ENCODE measurements at regions not wholly inside any gene's neighbourhood (a gene's known extent, or its start where the extent isn't known, plus 50 kb on each side); places are given as distances from the start of the nearest gene placed in this dataset.
"Not testable (repeated sequence)": the region's sequence is repeated elsewhere in the genome, so short reads cannot be mapped to it uniquely, and the experiment has no call there.

GRCh38 chr12:69028941-69029729 is 96.2 kb upstream of the CPM start:
- no peak for DNase-seq (ENCODE audit: low read depth in 2 of 2, low spot score in 1 of 2)

GRCh38 chr12:69030321-69030720 is 97.3 kb upstream of the CPM start:
- DNase-seq (ENCODE audit: low read depth in 2 of 2, low spot score in 1 of 2) = no peak

- no peak for DNase-seq (ENCODE audit: low read depth in 2 of 2, low spot score in 1 of 2)
These were observed 103.6 kb upstream of the CPM start for GRCh38 chr12:69036533-69036932.

GRCh38 chr12:69036999-69037398 is 104.0 kb upstream of the CPM start:
- no peak for DNase-seq (ENCODE audit: low read depth in 2 of 2, low spot score in 1 of 2)

- DNase-seq (ENCODE audit: low read depth in 2 of 2, low spot score in 1 of 2) = no peak
These were observed 106.9 kb upstream of the CPM start for GRCh38 chr12:69039911-69040310.

- no peak for DNase-seq (ENCODE audit: low read depth in 2 of 2, low spot score in 1 of 2)
These were observed 109.6 kb upstream of the CPM start for GRCh38 chr12:69042557-69042956.

- DNase-seq (ENCODE audit: low read depth in 2 of 2, low spot score in 1 of 2) = no peak
These were observed 110.0 kb upstream of the CPM start for GRCh38 chr12:69042970-69043369.

GRCh38 chr12:69044887-69045286 is 111.9 kb upstream of the CPM start:
- no peak for DNase-seq (ENCODE audit: low read depth in 2 of 2, low spot score in 1 of 2)

GRCh38 chr12:69045430-69045829 is 112.5 kb upstream of the CPM start:
- DNase-seq (ENCODE audit: low read depth in 2 of 2, low spot score in 1 of 2) = no peak

GRCh38 chr12:69046363-69046762 is 113.4 kb upstream of the CPM start:
- no peak for DNase-seq (ENCODE audit: low read depth in 2 of 2, low spot score in 1 of 2)

GRCh38 chr12:69046920-69047319 is 113.9 kb upstream of the CPM start:
- no peak for DNase-seq (ENCODE audit: low read depth in 2 of 2, low spot score in 1 of 2)

- no peak for DNase-seq (ENCODE audit: low read depth in 2 of 2, low spot score in 1 of 2)
These were observed 115.0 kb upstream of the CPM start for GRCh38 chr12:69047990-69048389.

- not testable (repeated sequence) for DNase-seq (ENCODE audit: low read depth in 2 of 2, low spot score in 1 of 2)
These were observed 116.9 kb upstream of the CPM start for GRCh38 chr12:69049855-69050254.

- DNase-seq (ENCODE audit: low read depth in 2 of 2, low spot score in 1 of 2) = peak in 1 of 2 donors; percentile 13
These were observed 119.8 kb upstream of the CPM start for GRCh38 chr12:69052613-69053408.

- DNase-seq (ENCODE audit: low read depth in 2 of 2, low spot score in 1 of 2) = no peak
These were observed 121.5 kb upstream of the CPM start for GRCh38 chr12:69054343-69055056.

GRCh38 chr12:69055280-69055679 is 122.3 kb upstream of the CPM start:
- DNase-seq (ENCODE audit: low read depth in 2 of 2, low spot score in 1 of 2) = no peak

GRCh38 chr12:69055706-69056105 is 122.7 kb upstream of the CPM start:
- no peak for DNase-seq (ENCODE audit: low read depth in 2 of 2, low spot score in 1 of 2)

GRCh38 chr12:69056743-69057515 is 124.0 kb upstream of the CPM start:
- no peak for DNase-seq (ENCODE audit: low read depth in 2 of 2, low spot score in 1 of 2)

- no peak for DNase-seq (ENCODE audit: low read depth in 2 of 2, low spot score in 1 of 2)
These were observed 124.8 kb upstream of the CPM start for GRCh38 chr12:69057742-69058141.

- no peak for DNase-seq (ENCODE audit: low read depth in 2 of 2, low spot score in 1 of 2)
These were observed 126.8 kb upstream of the CPM start for GRCh38 chr12:69059465-69060457.
